Osteocyte (in vitro differentiated cells): ENCODE measurements at regions not wholly inside any gene's neighbourhood (a gene's known extent, or its start where the extent isn't known, plus 50 kb on each side); places are given as distances from the start of the nearest gene placed in this dataset.

Experiments
- DNase-seq: peaks from one replicate; pipeline ENCODE4 v3.0.0; 2021; ENCODE audit warnings: mixed read lengths; ENCODE audit not compliant: unreplicated experiment; ENCODE audit errors: extremely low spot score
- H3K27ac Mint-ChIP-seq: one replicate; pipeline ENCODE4 v1.8.0; 2021; ENCODE audit warnings: mild to moderate bottlenecking, mixed read lengths; ENCODE audit not compliant: unreplicated experiment
- H3K27me3 Mint-ChIP-seq: one replicate; pipeline ENCODE4 v1.8.0; 2021; ENCODE audit warnings: mixed read lengths; ENCODE audit not compliant: unreplicated experiment
- H3K36me3 Mint-ChIP-seq: one replicate; pipeline ENCODE4 v1.8.0; 2021; ENCODE audit warnings: mixed read lengths; ENCODE audit not compliant: unreplicated experiment
- H3K4me1 Mint-ChIP-seq: one replicate; pipeline ENCODE4 v1.8.0; 2021; ENCODE audit warnings: mixed read lengths; ENCODE audit not compliant: unreplicated experiment
- H3K4me3 Mint-ChIP-seq: one replicate; pipeline ENCODE4 v1.8.0; 2021; ENCODE audit warnings: mild to moderate bottlenecking, moderate library complexity, mixed read lengths; ENCODE audit not compliant: unreplicated experiment
- H3K9me3 Mint-ChIP-seq: one replicate; pipeline ENCODE4 v1.8.0; 2021; ENCODE audit warnings: mixed read lengths; ENCODE audit not compliant: unreplicated experiment
- CTCF ChIP-seq: fragments of 200-600 bp; sonication (generic); IDR thresholded peaks from 2 replicates; pipeline ENCODE4 v1.5.0; 2021; ENCODE audit warnings: antibody characterized with exemption, mild to moderate bottlenecking, moderate library complexity

GRCh38 chr1:63099188-63099587 lies 223.2 kb upstream of the FOXD3 start:
- Mint-ChIP-seq H3K9me3 (no peaks in the 10 kb centered on the region), H3K4me3 (no peak overlapping the region), H3K4me1 (no peaks in the 10 kb centered on the region), H3K27ac (no peak overlapping the region), H3K27me3 (peaks cover 53% of the 10 kb centered on the region), H3K36me3 (no peaks in the 10 kb centered on the region)
- DNase-seq = no peak
- TF ChIP-seq CTCF = no peak

GRCh38 chr1:63101336-63101735 lies 221.0 kb upstream of the FOXD3 start:
- no peak overlapping the region for H3K4me3 Mint-ChIP-seq
- H3K36me3 Mint-ChIP-seq = no peaks in the 10 kb centered on the region
- no peak for DNase-seq

GRCh38 chr1:63103682-63104081 lies 218.7 kb upstream of the FOXD3 start:
- peaks cover 63% of the 10 kb centered on the region for H3K27me3 Mint-ChIP-seq
- H3K9me3 Mint-ChIP-seq = no peaks in the 10 kb centered on the region
- H3K4me1 Mint-ChIP-seq = no peaks in the 10 kb centered on the region
- no peak overlapping the region for H3K4me3 Mint-ChIP-seq
- H3K27ac Mint-ChIP-seq = no peak overlapping the region
- TF ChIP-seq CTCF = no peak
- DNase-seq = no peak
- no peaks in the 10 kb centered on the region for H3K36me3 Mint-ChIP-seq

More at GRCh38 chr1:63101336-63101735, 221.0 kb upstream of the FOXD3 start:
- H3K27me3 Mint-ChIP-seq = peaks cover 63% of the 10 kb centered on the region
- H3K9me3 Mint-ChIP-seq = no peaks in the 10 kb centered on the region
- no peaks in the 10 kb centered on the region for H3K4me1 Mint-ChIP-seq
- no peak for TF ChIP-seq CTCF
- no peak overlapping the region for H3K27ac Mint-ChIP-seq

- Mint-ChIP-seq H3K27me3 (peaks cover 68% of the 10 kb centered on the region), H3K27ac (no peak overlapping the region), H3K36me3 (no peaks in the 10 kb centered on the region), H3K4me3 (no peak overlapping the region), H3K9me3 (no peaks in the 10 kb centered on the region), H3K4me1 (peaks cover 3% of the 10 kb centered on the region)
- no peak for TF ChIP-seq CTCF
- DNase-seq = no peak
Observed at GRCh38 chr1:63107066-63107465, 215.3 kb upstream of the FOXD3 start.

GRCh38 chr1:63108206-63108605 lies 214.2 kb upstream of the FOXD3 start:
- Mint-ChIP-seq H3K27ac (no peak overlapping the region), H3K36me3 (no peaks in the 10 kb centered on the region), H3K4me1 (peaks cover 8% of the 10 kb centered on the region), H3K4me3 (no peak overlapping the region), H3K27me3 (peaks cover 60% of the 10 kb centered on the region), H3K9me3 (no peaks in the 10 kb centered on the region)
- no peak for TF ChIP-seq CTCF
- no peak for DNase-seq
